Middle frontal gyrus (tissue), 1 donor: ENCODE measurements at regions not wholly inside any gene's neighbourhood (a gene's known extent, or its start where the extent isn't known, plus 50 kb on each side); places are given as distances from the start of the nearest gene placed in this dataset.
"Not testable (repeated sequence)": the region's sequence is repeated elsewhere in the genome, so short reads cannot be mapped to it uniquely, and the experiment has no call there.

ENCODE experiments used
- DNase-seq: peaks from one replicate; pipeline ENCODE4 v3.0.0-alpha.2; 2015; ENCODE audit warnings: low spot score; ENCODE audit errors: extremely low spot score

DNA sequence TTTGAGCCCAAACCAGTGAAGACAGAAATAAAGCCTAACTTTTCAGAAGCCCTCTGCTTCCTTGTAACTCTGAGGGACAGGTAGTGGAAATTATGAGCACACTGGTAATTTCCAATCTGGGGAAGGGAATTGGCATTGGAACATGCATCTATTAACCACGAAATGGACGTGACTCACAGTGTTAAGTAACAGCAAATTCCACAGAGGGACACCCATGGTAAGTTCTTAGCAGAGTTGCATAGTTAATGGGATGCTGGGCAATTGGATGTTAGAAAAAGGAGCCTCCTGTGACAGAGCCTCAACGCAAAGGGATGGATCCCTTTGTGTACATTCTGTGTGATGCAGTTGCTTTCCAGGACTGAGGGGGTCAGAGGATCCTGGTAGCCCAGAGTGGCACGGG, 168.6 kb downstream of the SEMA6D start:
- no peak for DNase-seq

DNA sequence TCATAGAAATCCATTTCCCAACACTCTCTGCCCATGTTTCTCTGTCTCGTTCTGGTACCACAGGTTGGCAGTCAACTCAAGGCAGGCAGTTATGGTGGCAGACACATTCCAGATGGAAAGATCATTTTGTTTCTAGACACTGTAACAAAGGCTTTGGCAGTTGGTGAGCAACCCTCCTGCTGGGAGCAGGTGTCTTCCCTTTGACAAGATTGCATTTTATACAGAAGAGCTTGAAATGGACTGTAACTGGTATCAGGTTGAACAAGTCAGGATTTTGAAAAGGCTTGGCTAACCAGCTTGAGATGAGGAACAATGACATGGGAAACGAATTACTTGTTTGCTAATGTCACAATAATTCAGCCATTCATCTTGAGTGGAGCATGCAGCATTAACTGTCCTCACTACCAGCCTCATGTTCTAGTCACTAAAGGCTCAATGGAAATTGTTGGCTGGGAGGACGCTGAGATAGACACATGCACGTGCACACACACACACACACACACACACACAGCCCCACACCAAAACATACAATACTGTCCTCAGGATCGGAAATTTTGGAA, 170.0 kb downstream of the SEMA6D start:
- DNase-seq = no peak

DNA sequence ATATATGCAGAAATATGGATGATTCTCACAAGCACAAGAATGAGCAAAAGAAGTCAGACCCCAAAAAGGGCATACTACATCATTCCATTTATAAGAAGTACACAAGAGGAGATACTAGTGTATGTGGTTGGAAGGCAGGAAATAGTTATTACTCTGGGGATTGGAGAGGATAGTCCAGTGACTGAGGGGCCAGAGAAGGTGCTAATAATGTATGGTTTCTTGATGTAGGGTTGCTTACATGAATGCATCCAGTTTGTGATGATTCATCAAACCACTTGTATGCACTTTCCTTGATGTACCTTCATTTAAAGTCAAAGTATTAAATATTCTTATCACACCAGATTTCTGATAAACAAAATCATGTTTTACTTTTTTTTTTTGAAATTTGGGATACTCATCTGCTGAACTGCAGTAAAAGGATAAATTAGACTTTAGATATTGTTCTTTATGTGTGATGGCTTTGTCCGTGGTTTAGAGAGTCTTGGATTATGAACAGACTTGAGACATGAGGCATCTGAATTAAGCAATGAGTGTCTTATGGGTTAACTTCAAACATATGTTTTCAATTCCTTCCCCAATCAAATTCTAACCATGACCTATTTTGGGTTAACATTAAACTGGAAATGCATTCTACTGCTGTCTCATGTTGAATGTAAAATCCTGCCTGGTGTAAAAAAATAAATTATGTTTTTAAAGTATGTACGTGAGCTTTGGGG, 171.2 kb downstream of the SEMA6D start:
- DNase-seq = no peak

DNA sequence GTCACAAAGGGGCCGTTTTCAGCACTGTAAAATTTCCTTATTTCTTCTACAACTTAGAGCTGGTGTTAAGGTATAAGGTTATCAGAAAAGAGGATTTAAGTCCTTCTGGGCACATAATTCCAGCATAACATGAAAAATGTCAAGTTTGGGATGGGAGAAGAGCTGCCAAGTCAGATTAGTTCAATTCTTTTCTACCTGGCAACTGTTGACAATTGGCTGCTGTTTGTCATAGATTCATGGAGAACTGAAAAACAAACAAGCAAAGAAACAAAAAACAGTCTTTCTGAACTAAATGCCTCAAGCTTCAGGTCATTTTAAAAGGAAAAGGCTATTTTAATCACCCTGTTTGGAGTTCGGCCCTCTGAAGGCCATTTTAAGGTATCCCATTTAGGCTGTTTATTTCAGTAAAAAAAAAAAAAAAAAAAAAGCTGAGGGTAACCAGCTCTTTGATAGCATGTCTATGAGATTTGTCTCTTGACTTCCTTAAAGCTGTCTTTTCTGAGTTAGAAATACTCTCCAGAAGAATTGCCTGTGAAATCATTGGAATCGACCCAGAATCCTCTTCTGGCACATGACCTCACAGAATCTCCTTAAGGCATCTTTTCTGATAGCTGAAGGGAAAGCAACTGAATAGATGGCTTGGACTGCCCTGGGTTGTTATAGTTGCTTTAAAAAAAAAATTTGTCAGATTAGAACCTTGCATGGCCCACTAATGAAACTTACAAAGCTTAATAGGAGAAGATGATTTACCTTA, 173.3 kb downstream of the SEMA6D start:
- DNase-seq = no peak

DNA sequence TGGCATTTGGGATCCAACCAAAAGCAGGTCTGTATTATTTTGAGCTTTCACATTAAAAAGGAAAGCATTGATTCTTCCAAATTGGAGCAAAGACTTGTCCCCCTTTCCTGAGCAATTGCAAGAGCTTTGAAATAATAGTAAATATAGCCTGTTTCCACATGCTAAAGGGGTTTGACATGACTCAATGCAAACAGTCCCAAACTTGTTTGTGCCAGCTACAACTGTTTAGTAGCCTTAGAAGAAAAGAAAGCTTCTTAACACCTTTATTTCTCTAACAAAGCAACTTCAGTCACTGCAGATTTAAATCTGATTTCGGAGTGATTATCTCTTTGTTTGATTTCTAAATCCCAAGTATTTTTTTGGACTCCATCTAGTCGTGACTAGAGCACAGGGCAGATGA, 180.2 kb downstream of the SEMA6D start:
- DNase-seq = no peak

DNA sequence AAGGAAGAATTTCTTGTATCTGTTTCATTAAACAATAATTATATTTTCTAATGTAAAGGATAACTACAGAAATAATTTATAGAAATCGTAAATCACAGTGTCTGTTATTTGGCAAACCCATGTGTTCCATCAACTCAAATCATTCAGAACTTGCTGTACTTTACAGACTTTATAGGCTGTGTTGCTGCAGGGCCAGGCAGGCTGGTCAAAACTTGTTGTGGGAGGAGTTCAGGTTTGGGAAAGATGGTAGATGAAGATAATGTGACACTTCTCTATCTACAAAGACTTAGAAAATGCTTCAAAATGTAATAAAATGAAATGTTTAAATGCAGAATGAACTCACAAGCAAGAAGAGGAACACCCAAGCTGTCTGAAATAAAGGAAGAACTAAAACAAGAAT, 183.4 kb downstream of the SEMA6D start:
- no peak for DNase-seq

DNA sequence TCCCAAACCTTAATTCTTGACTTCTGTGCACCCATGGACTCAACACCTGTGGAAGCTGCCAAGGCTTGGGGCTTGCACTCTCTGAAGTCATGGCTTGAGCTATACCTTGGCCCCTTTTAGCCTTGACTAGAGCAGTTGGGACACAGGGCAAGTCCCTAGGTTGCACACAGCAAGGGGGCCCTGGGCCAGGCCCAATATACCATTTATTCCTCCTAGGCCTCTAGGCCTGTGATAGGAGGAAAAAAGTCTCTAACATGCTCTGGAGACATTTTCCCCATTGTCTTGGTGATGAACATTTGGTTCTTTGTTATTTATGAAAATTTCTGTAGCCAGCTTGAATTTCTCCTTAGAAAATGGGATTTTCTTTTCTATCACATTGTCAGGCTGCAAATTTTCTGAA, 186.1 kb downstream of the SEMA6D start:
- DNase-seq = no peak

DNA sequence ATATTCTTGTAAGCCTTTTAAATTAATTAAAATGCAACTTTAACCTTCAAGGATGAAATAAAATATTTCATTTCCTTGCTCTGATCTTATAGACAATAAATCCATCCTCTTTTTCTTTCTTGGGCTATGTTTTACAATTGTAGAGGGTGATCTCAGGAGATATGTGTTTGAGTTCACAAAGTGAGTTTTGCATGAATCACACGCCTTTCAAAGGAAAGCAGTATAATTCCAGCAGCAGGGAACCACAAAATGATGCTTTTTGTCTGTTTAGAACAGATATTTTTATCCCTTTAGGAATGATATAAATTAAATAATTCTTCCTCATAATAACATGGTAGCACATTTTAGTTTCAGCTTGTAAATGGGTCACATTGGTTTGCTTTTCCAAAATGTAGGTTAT, 191.2 kb downstream of the SEMA6D start:
- no peak for DNase-seq

DNA sequence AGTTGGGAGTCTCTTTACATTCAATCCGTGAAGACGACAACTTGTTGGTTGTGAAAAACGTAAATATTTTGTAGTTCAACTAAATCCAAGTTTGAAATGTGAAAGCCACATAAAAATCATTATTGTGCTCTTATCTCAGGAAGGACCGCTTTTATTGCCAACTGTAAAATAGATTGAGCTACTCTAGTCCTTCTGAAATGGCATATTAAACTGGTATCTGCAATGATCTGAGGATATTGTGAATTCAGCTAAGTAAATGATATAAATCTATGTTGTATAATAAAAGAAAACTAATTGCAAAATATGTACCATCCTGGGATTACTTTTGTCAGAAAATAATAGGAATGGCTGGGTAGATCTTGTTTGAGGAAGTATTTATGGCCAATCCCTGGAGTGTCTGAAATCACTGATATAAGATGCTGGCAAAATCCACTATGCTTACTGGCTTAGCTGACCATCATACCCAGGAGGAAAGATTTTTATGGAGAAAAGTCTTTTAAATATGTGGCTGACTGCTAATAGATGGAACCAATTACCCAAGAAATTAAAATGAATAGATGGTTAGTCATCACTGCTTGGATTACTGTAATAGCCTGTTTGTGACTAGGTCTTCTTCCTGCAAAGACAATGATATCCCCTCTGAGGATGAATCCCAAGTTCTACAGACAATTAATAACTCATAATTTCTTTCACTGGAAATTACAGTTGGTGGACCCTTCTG, 191.8 kb downstream of the SEMA6D start:
- no peak for DNase-seq

DNA sequence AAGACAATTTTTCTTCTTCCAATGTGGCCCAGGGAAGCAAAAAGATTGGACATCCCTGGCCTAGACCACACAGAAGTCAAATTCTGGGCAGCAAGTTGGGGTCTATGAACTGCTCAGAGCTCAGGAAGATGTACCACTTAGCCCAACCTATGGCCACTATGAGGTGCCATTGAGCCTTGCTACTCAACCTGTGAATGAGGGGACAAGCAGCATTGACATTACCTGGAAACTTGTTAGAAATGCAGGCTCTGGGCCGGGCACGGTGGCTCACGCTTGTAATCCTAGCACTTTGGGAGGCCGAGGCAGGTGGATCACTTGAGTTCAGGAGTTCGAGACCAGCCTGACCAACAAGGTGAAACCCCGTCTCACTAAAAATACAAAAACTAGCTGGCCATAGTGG, 195.6 kb downstream of the SEMA6D start:
- not testable (repeated sequence) for DNase-seq

DNA sequence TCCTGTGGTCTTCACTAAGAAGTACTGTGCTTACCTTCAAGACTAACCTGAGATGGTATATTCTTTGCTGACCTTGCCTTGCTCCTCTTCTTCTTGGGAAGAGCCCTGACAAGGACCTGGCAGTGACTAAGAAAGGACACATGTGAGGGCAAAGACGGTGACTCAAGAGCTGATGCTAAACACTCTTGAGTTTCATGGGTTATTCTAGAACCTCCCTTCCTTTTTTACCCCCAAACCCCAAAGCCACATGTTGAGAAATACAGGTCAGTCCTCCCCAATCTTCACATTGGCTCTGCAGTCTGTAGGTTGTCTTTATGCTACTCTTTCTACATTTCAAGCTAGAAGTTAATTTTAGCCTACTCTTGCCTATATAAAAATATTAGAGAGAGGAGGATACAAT, 200.6 kb downstream of the SEMA6D start:
- no peak for DNase-seq

DNA sequence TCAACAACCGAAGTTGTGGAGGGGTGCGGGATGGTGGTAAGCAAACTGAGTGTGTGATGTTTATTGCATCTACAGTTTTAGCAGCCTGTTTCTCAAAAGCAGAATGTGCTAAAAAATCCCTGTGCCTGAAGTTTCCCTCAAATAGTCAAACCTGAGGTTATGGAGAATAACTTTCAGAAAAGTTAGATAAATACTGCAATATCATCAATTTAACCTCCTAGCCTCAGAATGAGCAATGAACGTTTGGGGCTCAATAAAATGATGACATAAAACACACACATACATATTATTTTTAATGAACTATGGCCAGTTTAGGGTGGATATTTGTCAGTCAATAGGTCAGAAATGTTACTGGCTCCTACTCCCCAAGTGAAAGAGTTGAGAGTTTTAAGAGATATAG, 201.6 kb downstream of the SEMA6D start:
- no peak for DNase-seq

DNA sequence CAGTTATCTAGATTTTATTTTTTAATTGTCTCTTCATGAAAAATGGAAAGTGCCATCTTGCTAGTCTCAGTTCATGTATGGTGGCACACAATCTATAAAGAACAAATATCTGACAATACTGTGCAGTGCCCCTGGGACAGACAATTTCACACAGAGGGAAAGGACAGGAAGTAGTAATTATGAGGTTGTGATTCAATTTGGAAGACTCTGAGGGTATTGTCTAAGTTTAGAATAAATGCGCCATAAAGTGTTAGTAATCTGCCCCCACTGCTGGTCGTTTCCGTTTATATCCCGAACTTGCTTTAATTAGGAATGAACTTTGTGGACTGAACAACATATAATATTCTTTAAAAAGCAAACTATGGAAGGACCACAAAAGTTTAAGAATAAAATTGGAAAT, 196.4 kb upstream of the SLC24A5 start:
- no peak for DNase-seq

DNA sequence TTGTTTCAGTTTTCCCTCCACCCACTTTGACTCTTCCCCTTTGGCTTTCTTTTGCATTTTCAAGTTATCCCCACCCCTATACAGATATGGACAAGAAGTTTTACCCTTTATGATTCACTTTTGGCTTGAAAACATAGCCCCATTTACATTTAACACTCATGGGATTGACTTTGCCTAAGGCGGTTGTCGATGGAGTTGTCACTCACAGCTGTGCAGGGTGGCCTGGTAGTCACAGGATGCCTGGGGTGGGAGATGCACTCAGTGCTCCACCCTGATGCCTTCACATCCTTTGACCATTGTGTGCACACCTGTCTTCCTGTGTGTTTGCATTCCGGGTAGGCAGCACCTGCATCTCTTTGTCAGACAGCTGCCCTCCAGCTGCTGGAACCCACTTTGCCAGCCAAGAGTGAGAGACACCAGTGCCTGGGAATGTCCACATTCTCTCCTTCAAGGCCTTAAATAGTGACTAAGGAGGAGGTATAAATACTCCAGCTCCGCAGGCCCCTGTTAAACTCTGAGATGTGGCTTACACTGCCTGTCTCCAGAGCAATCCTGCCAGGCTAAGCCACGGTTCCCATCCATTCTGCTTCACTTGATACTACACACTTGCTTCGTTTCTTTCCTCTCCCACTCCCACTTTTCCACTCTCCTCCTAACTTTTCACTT, 191.5 kb upstream of the SLC24A5 start:
- no peak for DNase-seq

DNA sequence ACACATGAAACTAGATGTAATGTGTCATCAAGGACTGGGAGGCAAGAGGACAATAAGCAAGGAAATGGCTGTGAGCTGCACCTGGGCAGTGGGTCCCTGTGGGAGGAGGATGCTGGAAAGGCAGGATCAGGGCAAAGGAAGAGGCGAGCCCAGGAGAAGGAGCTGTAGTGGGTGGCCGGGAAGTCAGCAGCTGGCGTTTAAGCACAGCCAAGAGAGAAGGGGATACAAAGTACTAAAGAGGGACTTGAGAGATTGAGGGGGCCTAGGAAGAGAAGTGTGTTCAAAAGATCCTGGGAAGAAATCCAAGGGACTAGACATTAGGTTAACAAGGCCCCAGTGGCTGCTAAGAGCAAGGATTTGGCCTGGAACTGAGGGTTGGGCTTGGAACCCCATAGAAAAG, 188.5 kb upstream of the SLC24A5 start:
- no peak for DNase-seq

DNA sequence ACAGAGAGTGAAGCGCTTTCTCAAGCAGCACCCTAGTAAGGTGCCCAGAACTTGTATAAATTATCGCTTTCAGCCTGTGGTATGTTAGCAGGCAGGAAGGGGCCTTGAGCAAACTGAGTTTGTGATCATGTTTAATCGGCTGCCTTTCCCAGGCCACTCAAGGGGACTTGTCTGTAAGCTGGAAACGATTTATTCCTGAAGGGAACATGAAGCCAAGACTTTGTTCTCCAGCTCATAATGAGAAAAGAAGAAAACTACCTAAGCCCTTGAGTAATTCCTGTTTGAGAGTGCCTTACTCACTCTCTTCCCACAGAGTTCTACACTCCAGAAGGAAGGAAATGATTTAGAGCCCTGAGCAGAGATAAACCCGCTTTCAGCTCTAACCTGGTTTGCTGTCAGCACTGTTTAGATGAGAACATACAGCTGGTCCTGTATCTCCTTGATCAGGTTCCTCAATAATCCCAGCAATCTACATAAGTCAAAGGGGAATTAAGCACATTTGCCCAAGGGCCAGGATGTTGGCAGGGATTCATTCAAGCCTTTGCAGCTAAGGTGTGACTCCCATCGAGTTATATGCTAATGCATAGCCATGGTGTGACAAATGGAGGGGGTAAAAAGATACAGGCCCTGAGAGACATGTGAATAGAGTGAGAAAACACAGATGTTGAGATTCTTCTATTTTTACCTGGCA, 187.7 kb upstream of the SLC24A5 start:
- DNase-seq = no peak

DNA sequence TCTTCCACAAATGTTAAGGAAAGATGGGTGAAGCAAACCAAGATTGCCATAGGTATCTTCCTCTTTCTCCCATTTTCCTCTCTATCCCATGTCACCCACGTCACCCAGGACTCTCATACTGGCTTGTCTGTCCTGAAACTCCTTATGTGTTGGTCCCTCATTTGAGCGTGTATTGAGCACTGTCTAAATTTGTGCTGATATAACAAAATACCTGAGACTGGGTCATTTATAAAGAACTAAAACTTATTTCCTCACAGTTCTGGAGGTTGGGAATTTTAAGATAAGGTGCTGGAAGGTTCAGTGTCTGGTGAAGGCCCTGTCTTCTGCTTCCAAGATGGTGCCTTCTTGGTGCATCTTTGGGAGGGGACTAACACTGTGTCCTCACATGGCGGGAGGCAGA, 186.9 kb upstream of the SLC24A5 start:
- no peak for DNase-seq

DNA sequence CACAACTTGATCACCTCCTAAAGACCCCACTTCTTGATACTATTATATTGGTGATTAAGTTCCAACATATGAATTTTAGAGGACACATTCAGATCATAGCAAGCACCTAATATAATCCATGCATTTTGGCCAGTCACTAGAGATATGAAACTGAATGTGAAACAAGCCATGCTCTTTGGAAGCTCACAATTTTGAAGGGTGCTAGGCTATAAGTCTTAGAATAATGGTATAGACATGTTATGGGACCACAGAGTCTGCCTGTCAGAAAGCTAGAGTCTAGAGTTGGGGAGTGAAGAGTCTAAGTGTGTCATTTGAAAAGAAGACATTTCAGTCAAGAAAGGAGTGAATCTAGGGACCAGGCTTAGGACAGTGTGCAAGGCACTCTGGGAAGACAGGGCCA, 186.4 kb upstream of the SLC24A5 start:
- DNase-seq = no peak

DNA sequence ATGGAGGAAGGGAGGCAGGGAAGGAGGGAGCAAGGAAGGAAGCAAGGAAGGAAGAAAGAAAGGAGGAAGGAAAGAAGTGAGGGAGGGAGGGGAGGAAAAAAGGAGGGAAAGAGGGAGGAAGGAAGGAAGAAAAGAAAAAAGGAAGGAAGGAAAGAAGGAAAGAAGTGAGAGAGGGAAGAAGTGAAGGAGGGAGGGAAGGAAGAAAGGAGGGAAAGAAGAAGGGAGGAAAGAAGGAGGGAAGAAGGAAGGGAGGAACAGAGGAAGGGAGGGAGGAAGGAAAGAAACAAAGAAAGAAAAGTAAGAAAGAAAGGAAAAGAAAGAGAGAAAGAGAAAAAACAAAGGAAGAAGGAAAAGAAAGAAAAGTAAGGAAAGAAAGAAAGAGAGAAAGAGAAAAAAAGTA, 183.0 kb upstream of the SLC24A5 start:
- DNase-seq = no peak

DNA sequence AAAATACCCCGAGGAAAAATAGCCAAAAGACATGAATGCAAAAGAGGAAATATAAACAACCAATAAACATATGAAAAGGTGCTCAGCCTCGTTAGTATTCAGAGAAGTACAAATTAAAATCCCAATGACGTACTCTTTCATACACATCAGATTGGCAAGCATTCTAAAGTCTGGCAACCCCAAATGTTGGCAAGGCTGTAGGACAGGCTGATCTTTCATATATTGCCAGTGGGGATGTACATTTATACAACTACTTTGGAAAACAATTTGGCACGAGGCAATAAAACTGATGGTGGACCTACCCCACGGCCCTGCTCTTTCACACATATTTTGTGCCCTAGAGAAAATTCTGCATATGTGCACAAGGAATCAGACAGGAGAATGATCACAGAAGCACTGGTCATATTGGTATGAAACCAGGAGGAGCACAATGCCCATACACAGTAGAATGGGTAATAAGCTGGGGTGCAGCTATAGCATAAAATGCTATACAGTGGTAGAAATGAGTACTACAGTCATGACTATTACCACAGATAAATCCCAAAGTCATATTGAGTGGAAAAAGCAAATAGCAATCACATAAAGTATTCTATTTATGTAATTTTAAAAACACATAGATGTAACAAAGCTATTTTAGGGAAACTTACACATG, 176.0 kb upstream of the SLC24A5 start:
- no peak for DNase-seq
